ENCODE measurements at regions not wholly inside any gene's neighbourhood (a gene's known extent, or its start where the extent isn't known, plus 50 kb on each side); places are given as distances from the start of the nearest gene placed in this dataset.

- DNase-seq: no peak
Observed at GRCh38 chr3:104598848-104599511, 767.7 kb upstream of the ALCAM start.

GRCh38 chr3:104604326-104605010, 762.2 kb upstream of the ALCAM start:
- DNase-seq: no peak

GRCh38 chr3:104606812-104607211, 759.9 kb upstream of the ALCAM start:
- no peak for DNase-seq

GRCh38 chr3:104610730-104611652, 755.7 kb upstream of the ALCAM start:
- DNase-seq: no peak

- no peak for DNase-seq
Observed at GRCh38 chr3:104612218-104612617, 754.5 kb upstream of the ALCAM start.

- DNase-seq: no peak
Observed at GRCh38 chr3:104614564-104614963, 752.1 kb upstream of the ALCAM start.

- DNase-seq: no peak
Observed at GRCh38 chr3:104628185-104628789, 738.4 kb upstream of the ALCAM start.

- no peak for DNase-seq
Observed at GRCh38 chr3:104629038-104629437, 737.7 kb upstream of the ALCAM start.

- no peak for DNase-seq
Observed at GRCh38 chr3:104631254-104631653, 735.5 kb upstream of the ALCAM start.

GRCh38 chr3:104632521-104632920, 734.2 kb upstream of the ALCAM start:
- no peak for DNase-seq

- no peak for DNase-seq
Observed at GRCh38 chr3:104632947-104633346, 733.8 kb upstream of the ALCAM start.

GRCh38 chr3:104635872-104636580, 730.7 kb upstream of the ALCAM start:
- no peak for DNase-seq

- no peak for DNase-seq
Observed at GRCh38 chr3:104642827-104643226, 723.9 kb upstream of the ALCAM start.

- no peak for DNase-seq
Observed at GRCh38 chr3:104646196-104646595, 720.5 kb upstream of the ALCAM start.

GRCh38 chr3:104648823-104649222, 717.9 kb upstream of the ALCAM start:
- DNase-seq: no peak

- no peak for DNase-seq
Observed at GRCh38 chr3:104669083-104669482, 697.6 kb upstream of the ALCAM start.

- no peak for DNase-seq
Observed at GRCh38 chr3:104672331-104672730, 694.4 kb upstream of the ALCAM start.

GRCh38 chr3:104673981-104674380, 692.7 kb upstream of the ALCAM start:
- no peak for DNase-seq

GRCh38 chr3:104676241-104676640, 690.5 kb upstream of the ALCAM start:
- DNase-seq: no peak

GRCh38 chr3:104677932-104678331, 688.8 kb upstream of the ALCAM start:
- DNase-seq: no peak

GRCh38 chr3:104685492-104685891, 681.2 kb upstream of the ALCAM start:
- no peak for DNase-seq

GRCh38 chr3:104687362-104687761, 679.3 kb upstream of the ALCAM start:
- DNase-seq: no peak

GRCh38 chr3:104696470-104696869, 670.2 kb upstream of the ALCAM start:
- no peak for DNase-seq
